OCI-LY7 (cell line): ENCODE measurements at regions not wholly inside any gene's neighbourhood (a gene's known extent, or its start where the extent isn't known, plus 50 kb on each side); places are given as distances from the start of the nearest gene placed in this dataset.

Experiments used
- BruUV-seq: library from RNA; stranded (reverse); fragments of 400-500 nt; replicated peaks from 2 replicates; lab custom pipeline; 2021; lab: Mats Ljungman, UMichigan
- CTCF ChIA-PET: fragments of 300-600 bp; sonication (Branson Sonifier 250); formaldehyde crosslinking; loops from one replicate; lab custom pipeline; 2022; ENCODE audit warnings: antibody characterized with exemption; ENCODE audit not compliant: unreplicated experiment; lab: Charles Lee
- POLR2A ChIA-PET: fragments of 300-600 bp; sonication (Branson Sonifier 250); formaldehyde crosslinking; loops from one replicate; lab custom pipeline; 2022; ENCODE audit warnings: antibody characterized with exemption; lab: Charles Lee
- DNase-seq: peaks from one replicate; pipeline ENCODE4 v3.0.0-alpha.2; 2015; ENCODE audit warnings: low spot score
- H2AFZ ChIP-seq: fragments of 200-600 bp; sonication (generic), shearing (Covaris generic); 2 replicates; pipeline ENCODE4 v1.6.1; 2014; ENCODE audit warnings: mild to moderate bottlenecking, antibody characterized with exemption, low read length, moderate library complexity
- H3K27ac ChIP-seq: fragments of 200-600 bp; sonication (generic); 2 replicates; pipeline ENCODE4 v1.5.1; 2014; ENCODE audit warnings: mixed run types, low read depth, mild to moderate bottlenecking, moderate library complexity, low read length, inconsistent platforms; ENCODE audit not compliant: poor library complexity, severe bottlenecking
- H3K36me3 ChIP-seq: fragments of 200-600 bp; sonication (generic); 2 replicates; pipeline ENCODE4 v1.6.1; 2014; ENCODE audit warnings: mild to moderate bottlenecking, antibody characterized with exemption, low read length, moderate library complexity, mixed read lengths; ENCODE audit not compliant: insufficient read depth
- H3K4me1 ChIP-seq: fragments of 200-600 bp; sonication (generic); 2 replicates; pipeline ENCODE4 v1.5.1; 2014; ENCODE audit warnings: mild to moderate bottlenecking, low read length; ENCODE audit not compliant: insufficient read depth, poor library complexity, severe bottlenecking
- H3K4me2 ChIP-seq: fragments of 200-600 bp; sonication (generic); 2 replicates; pipeline ENCODE4 v1.6.1; 2014; ENCODE audit warnings: mild to moderate bottlenecking, low read length
- H3K4me3 ChIP-seq: fragments of 200-600 bp; sonication (generic); 2 replicates; pipeline ENCODE4 v1.5.1; 2014; ENCODE audit warnings: mild to moderate bottlenecking, low read depth, low read length; ENCODE audit not compliant: poor library complexity, severe bottlenecking
- H3K79me2 ChIP-seq: fragments of 200-600 bp; sonication (generic); 2 replicates; pipeline ENCODE4 v1.6.1; 2016; ENCODE audit warnings: low read depth, mild to moderate bottlenecking, low read length, moderate library complexity, mixed read lengths; ENCODE audit not compliant: insufficient read depth
- H3K9me2 ChIP-seq: fragments of 200-600 bp; sonication (generic); 2 replicates; pipeline ENCODE4 v1.6.1; 2016; ENCODE audit warnings: mild to moderate bottlenecking, low read length, mixed read lengths; ENCODE audit not compliant: insufficient read depth
- H3K9me3 ChIP-seq: fragments of 200-600 bp; sonication (generic); 2 replicates; pipeline ENCODE4 v1.6.1; 2014; ENCODE audit warnings: mild to moderate bottlenecking, mixed run types, low read length, mixed read lengths
- H4K20me1 ChIP-seq: fragments of 200-600 bp; sonication (generic); 2 replicates; pipeline ENCODE4 v1.6.1; 2014; ENCODE audit warnings: mild to moderate bottlenecking, antibody characterized with exemption, low read length, moderate library complexity, mixed read lengths; ENCODE audit not compliant: insufficient read depth
- CTCF ChIP-seq: fragments of 200-600 bp; sonication (generic); conservative IDR thresholded peaks from 2 replicates; pipeline ENCODE4 v1.5.1; 2014; ENCODE audit warnings: mild to moderate bottlenecking, antibody characterized with exemption, low read length, moderate library complexity, mixed read lengths
- EZH2phosphoT487 ChIP-seq: fragments of 200-600 bp; sonication (generic); IDR thresholded peaks from 2 replicates; pipeline ENCODE4 v1.6.1; 2018; ENCODE audit warnings: low read depth, borderline replicate concordance, mild to moderate bottlenecking, mixed run types, antibody characterized with exemption, low read length, moderate library complexity, mixed read lengths
- intact Hi-C: fragments of 100-400 bp; cut with micrococcal nuclease; formaldehyde crosslinking; loops from one replicate; pipeline ENCODE4 v1.10.0; 2022; ENCODE audit not compliant: unreplicated experiment

GRCh38 chr11:88433536-88434230, 96.1 kb upstream of the CTSC start:
- Histone ChIP-seq H3K9me2 (no peaks in the 10 kb centered on the region), H3K79me2 (no peaks in the 10 kb centered on the region), H3K36me3 (no peaks in the 10 kb centered on the region), H3K4me2 (no peak overlapping the region), H2AFZ (no peak overlapping the region), H3K27ac (no peak overlapping the region), H3K4me1 (no peaks in the 10 kb centered on the region), H3K4me3 (no peak overlapping the region), H4K20me1 (no peaks in the 10 kb centered on the region), H3K9me3 (no peaks in the 10 kb centered on the region; the same call in 1 of the 2 replicates)
- intact Hi-C loops, result no loop called here
- no peak for DNase-seq
- CTCF ChIA-PET, result no interaction called here
- no peak for TF ChIP-seq CTCF
- no peak for TF ChIP-seq EZH2phosphoT487
- BruUV-seq, result no TSS peak
- POLR2A ChIA-PET, result interaction anchor here (0.8 to 1.3 kb wide), 2 partner anchors 107 to 548 kb away, joined by 3 read pairs; no protein-coding TSS in a partner anchor

DNA sequence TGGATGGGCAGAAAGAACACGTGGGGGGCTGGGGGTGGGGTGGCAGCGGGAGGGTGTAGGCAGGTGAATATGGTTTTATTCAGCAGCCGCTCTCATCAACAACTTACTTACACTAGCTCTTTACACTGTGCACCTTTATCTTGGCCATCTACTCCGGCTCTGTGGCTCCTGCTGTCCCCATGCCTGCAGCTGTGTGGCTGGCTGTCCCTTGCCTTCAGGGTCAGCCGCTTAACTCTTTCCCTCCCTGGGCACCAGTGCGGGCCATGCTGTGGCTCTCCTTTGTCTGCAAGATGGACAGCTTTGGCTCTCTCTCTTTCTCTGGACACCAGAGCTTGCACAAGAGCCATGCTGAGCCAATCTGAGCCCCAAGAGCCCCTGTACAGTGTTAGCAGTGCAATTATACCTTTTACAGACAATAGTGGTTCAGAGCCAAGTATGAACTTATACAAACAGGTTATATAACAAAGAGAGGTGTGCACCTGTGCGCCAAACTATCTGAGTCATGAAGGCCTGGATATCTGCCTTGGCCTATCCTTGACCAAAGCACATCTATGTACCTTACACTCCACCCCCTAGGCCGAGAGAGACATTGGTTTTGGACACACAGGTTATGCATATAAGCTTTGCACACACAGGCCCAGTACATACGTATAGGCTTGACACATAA, 94.3 kb upstream of the CTSC start:
- intact Hi-C loops, result no loop called here
- Histone ChIP-seq H3K36me3 (no peaks in the 10 kb centered on the region), H3K27ac (no peak overlapping the region), H3K9me3 (no peaks in the 10 kb centered on the region; the same call in 1 of the 2 replicates), H3K4me3 (no peak overlapping the region), H3K4me1 (no peaks in the 10 kb centered on the region), H3K4me2 (no peak overlapping the region), H3K9me2 (no peaks in the 10 kb centered on the region), H2AFZ (no peak overlapping the region), H4K20me1 (no peaks in the 10 kb centered on the region), H3K79me2 (no peaks in the 10 kb centered on the region)
- no TSS peak for BruUV-seq
- ChIA-PET POLR2A (interaction anchor here (1.2 kb wide), 1 partner anchor 14 kb away, joined by 3 read pairs; no protein-coding TSS in a partner anchor), CTCF (interaction anchor here (0.6 kb wide), 1 partner anchor 1624 kb away, joined by 4 read pairs; no protein-coding TSS in a partner anchor)
- no peak for TF ChIP-seq CTCF
- no peak for TF ChIP-seq EZH2phosphoT487
- no peak for DNase-seq

- H3K36me3 ChIP-seq, result no peaks in the 10 kb centered on the region
- CTCF ChIA-PET, result no interaction called here
- no TSS peak for BruUV-seq
Observed at GRCh38 chr11:88428959-88429358, 91.4 kb upstream of the CTSC start.

More at GRCh38 chr11:88428959-88429358, 91.4 kb upstream of the CTSC start:
- POLR2A ChIA-PET, result no interaction called here
- no peak for DNase-seq
- H4K20me1 ChIP-seq, result no peaks in the 10 kb centered on the region
- no peak overlapping the region for H3K4me2 ChIP-seq
- no peaks in the 10 kb centered on the region for H3K79me2 ChIP-seq
- H3K9me2 ChIP-seq, result no peaks in the 10 kb centered on the region
- intact Hi-C loops, result no loop called here
- H3K4me3 ChIP-seq, result no peak overlapping the region
- no peaks in the 10 kb centered on the region for H3K4me1 ChIP-seq
- no peak for TF ChIP-seq CTCF
- no peak for TF ChIP-seq EZH2phosphoT487
- H3K27ac ChIP-seq, result no peak overlapping the region
- no peaks in the 10 kb centered on the region for H3K9me3 ChIP-seq
- H2AFZ ChIP-seq, result no peak overlapping the region
